Vagina (tissue), 2 donors: ENCODE measurements at regions not wholly inside any gene's neighbourhood (a gene's known extent, or its start where the extent isn't known, plus 50 kb on each side); places are given as distances from the start of the nearest gene placed in this dataset.

Source experiments
- POLR2A ChIP-seq, 2 donors: fragments of 450-650 bp; IDR thresholded peaks; one replicate each; pipeline ENCODE4 v1.6.1; 2017; ENCODE audit warnings: antibody characterized with exemption in 2 of 2, mild to moderate bottlenecking in 2 of 2, moderate library complexity in 2 of 2
- POLR2AphosphoS5 ChIP-seq, 2 donors: sonication (generic); formaldehyde crosslinking; IDR thresholded peaks; one replicate each; pipeline ENCODE4 v1.9.0; 2017; ENCODE audit warnings: antibody characterized with exemption in 2 of 2, mild to moderate bottlenecking in 2 of 2, low read depth in 1 of 2; ENCODE audit not compliant: insufficient read depth in 1 of 2
- TF ChIP-seq, protein P1 (sequence below), 3 experiments: fragments of 450-650 bp in 2 of 3; fragments of 200-600 bp in 1 of 3; sonication (generic) in 1 of 3; IDR thresholded peaks; one replicate each; pipeline ENCODE4 v1.5.1; 2017 to 2019; ENCODE audit warnings: antibody characterized with exemption in 3 of 3, mild to moderate bottlenecking in 2 of 3, moderate library complexity in 2 of 3

DNA sequence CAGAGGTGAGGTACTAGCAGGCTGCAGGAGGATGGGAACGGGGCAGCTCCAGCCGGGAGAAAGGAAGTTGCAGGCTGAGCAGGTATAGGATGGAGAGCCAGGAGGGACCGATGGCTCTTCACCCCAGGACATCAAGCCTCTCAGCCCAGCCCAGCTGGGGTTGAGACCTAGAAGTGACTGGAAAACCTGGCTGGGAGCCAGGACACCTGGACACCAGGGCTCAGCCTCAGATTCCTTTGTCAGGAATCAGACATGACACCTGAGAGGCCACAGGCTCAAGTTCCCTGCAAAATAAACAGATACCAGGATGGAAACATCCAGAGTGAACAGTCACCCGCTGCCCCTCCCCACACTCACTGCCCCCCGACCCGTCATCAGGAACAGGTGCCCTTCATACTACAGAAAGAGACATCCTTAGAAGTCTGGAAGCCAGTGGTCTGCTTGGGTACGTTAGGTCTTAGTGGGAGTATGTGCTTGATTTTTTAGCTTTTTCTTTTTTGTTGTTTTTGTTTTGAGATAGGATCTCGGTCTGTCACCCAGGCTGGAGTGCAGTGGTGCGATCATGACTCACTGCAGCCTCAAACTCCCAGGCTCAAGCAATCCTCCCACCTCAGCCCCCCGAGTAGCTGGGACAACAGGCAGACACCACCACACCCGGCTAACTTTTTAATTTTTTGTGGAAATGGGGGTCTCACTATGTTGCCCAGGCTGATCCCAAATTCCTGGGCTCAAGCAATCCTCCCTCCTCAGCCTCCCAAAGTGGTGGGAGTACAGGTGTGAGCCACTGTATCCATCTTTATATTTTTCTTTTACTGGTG is 74.5 kb upstream of the CALM2 start:
- TF ChIP-seq, protein P1, sequence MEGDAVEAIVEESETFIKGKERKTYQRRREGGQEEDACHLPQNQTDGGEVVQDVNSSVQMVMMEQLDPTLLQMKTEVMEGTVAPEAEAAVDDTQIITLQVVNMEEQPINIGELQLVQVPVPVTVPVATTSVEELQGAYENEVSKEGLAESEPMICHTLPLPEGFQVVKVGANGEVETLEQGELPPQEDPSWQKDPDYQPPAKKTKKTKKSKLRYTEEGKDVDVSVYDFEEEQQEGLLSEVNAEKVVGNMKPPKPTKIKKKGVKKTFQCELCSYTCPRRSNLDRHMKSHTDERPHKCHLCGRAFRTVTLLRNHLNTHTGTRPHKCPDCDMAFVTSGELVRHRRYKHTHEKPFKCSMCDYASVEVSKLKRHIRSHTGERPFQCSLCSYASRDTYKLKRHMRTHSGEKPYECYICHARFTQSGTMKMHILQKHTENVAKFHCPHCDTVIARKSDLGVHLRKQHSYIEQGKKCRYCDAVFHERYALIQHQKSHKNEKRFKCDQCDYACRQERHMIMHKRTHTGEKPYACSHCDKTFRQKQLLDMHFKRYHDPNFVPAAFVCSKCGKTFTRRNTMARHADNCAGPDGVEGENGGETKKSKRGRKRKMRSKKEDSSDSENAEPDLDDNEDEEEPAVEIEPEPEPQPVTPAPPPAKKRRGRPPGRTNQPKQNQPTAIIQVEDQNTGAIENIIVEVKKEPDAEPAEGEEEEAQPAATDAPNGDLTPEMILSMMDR (IDR thresholded peaks at IDR 0.05) = no peak
- TF ChIP-seq POLR2AphosphoS5 (IDR thresholded peaks at IDR 0.05; ENCODE audit: insufficient read depth in 1 of 2, low read depth in 1 of 2) (no peak), POLR2A (IDR thresholded peaks at IDR 0.05) (no peak)
